ENCODE measurements at regions not wholly inside any gene's neighbourhood (a gene's known extent, or its start where the extent isn't known, plus 50 kb on each side); places are given as distances from the start of the nearest gene placed in this dataset.

- no peak for TF ChIP-seq CTCF (conservative IDR thresholded peaks at IDR 0.05)
- 0 out of 2 replicates have a peak overlapping the region, but pooled peaks have one; percentile 1 for H3K27ac ChIP-seq
Measured at GRCh38 chr5:103357636-103358035, 99.1 kb downstream of the MACIR start.

- TF ChIP-seq CTCF (conservative IDR thresholded peaks at IDR 0.05), result no peak
- no peak overlapping the region for H3K27ac ChIP-seq
Measured at GRCh38 chr5:103356350-103357091, 98.0 kb downstream of the MACIR start.

GRCh38 chr5:103355579-103355978 is 97.0 kb downstream of the MACIR start:
- no peak for TF ChIP-seq CTCF (conservative IDR thresholded peaks at IDR 0.05)

GRCh38 chr5:103354446-103354845 is 95.9 kb downstream of the MACIR start:
- no peak for TF ChIP-seq CTCF (conservative IDR thresholded peaks at IDR 0.05)
- H3K27ac ChIP-seq, result no peak overlapping the region

More at GRCh38 chr5:103355579-103355978, 97.0 kb downstream of the MACIR start:
- H3K27ac ChIP-seq, result no peak overlapping the region

GRCh38 chr5:103353581-103353980 is 95.0 kb downstream of the MACIR start:
- TF ChIP-seq CTCF (conservative IDR thresholded peaks at IDR 0.05), result no peak

GRCh38 chr5:103347716-103348423 is 89.3 kb downstream of the MACIR start:
- H3K27ac ChIP-seq, result no peak overlapping the region
- no peak for TF ChIP-seq CTCF (conservative IDR thresholded peaks at IDR 0.05)

More at GRCh38 chr5:103353581-103353980, 95.0 kb downstream of the MACIR start:
- H3K27ac ChIP-seq, result no peak overlapping the region; the same call in 1 of the 2 replicates

- no peak for TF ChIP-seq CTCF (conservative IDR thresholded peaks at IDR 0.05)
Measured at GRCh38 chr5:103346162-103346748, 87.7 kb downstream of the MACIR start.

More at GRCh38 chr5:103346162-103346748, 87.7 kb downstream of the MACIR start:
- no peak overlapping the region for H3K27ac ChIP-seq
